HepG2 (cell line): ENCODE measurements at regions not wholly inside any gene's neighbourhood (a gene's known extent, or its start where the extent isn't known, plus 50 kb on each side); places are given as distances from the start of the nearest gene placed in this dataset.
A peak's percentile ranks its signal among the peaks of the same experiment; 100 is the strongest.

Experiments
- ATAC-seq: fragments of 200-7000 bp; cut with Tn5 transposase; 3 replicates; pipeline ENCODE4 v1.9.1; 2020; ENCODE audit warnings: mild to moderate bottlenecking, moderate library complexity
- BruUV-seq: library from RNA; stranded (reverse); fragments of 400-500 nt; replicated peaks from 2 replicates; lab custom pipeline; 2021; lab: Mats Ljungman, UMichigan
- CTCF ChIA-PET: fragments of 300-600 bp; formaldehyde crosslinking; extraction: SDS; loops from one replicate; lab custom pipeline; 2021; ENCODE audit warnings: low total read pairs, inconsistent platforms, low intra/inter-chr PET ratio; lab: Yijun Ruan, JAX
- POLR2A ChIA-PET: fragments of 350-600 bp; sonication (Branson Sonifier 250); formaldehyde crosslinking; loops from one replicate; lab custom pipeline; 2020; ENCODE audit warnings: antibody characterized with exemption, inconsistent platforms; lab: Yijun Ruan, JAX
- DNase-seq: peaks from one replicate; pipeline ENCODE4 v3.0.0-alpha.2; 2015; ENCODE audit warnings: low spot score
- FAIRE-seq: peaks from 3 replicates; lab custom pipeline; 2011; peaks lifted over from hg19 to GRCh38; lab: Jason Lieb, UNC
- H2AFZ ChIP-seq: one replicate; pipeline ENCODE4 v1.6.1; 2011; ENCODE audit warnings: low read length, inconsistent platforms
- H3K27ac ChIP-seq: fragments of 300-600 bp; 3 replicates; pipeline ENCODE4 v1.8.0; 2011; ENCODE audit warnings: mixed run types, mild to moderate bottlenecking, mixed read lengths, low read length, inconsistent platforms; ENCODE audit not compliant: insufficient read depth; ENCODE audit errors: extremely low read length
- H3K27me3 ChIP-seq, 2 experiments: fragments of 200-600 bp in 1 of 2; 2 replicates in 1 of 2; 3 replicates in 1 of 2; pipeline versions ENCODE4 v1.6.0 to v1.8.0; 2011; ENCODE audit warnings: low read length in 2 of 2, mild to moderate bottlenecking in 2 of 2, moderate library complexity in 2 of 2, inconsistent platforms in 1 of 2; ENCODE audit not compliant: insufficient read depth in 2 of 2, control insufficient read depth in 1 of 2
- H3K36me3 ChIP-seq, 2 experiments: fragments of 200-600 bp in 1 of 2; replicated peaks in 1 of 2; 2 replicates in 1 of 2; 3 replicates in 1 of 2; pipeline versions ENCODE4 v1.5.1 to v1.8.0; 2011; ENCODE audit warnings: low read length in 2 of 2, inconsistent platforms in 1 of 2; ENCODE audit not compliant: insufficient read depth in 2 of 2, control insufficient read depth in 1 of 2
- H3K4me1 ChIP-seq: 2 replicates; pipeline ENCODE4 v1.5.1; 2012; ENCODE audit warnings: low read length, inconsistent platforms; ENCODE audit not compliant: insufficient read depth
- H3K4me2 ChIP-seq: 2 replicates; pipeline ENCODE4 v1.6.0; 2011; ENCODE audit warnings: low read depth, low read length, inconsistent platforms
- H3K4me3 ChIP-seq, 3 experiments: fragments of 200-600 bp in 1 of 3; sonication (generic), shearing (Covaris generic) in 1 of 3; replicated peaks in 1 of 3; 2 replicates each; pipeline ENCODE4 v1.5.1; 2011 to 2016; ENCODE audit warnings: low read length in 3 of 3, inconsistent platforms in 2 of 3, low read depth in 2 of 3, mild to moderate bottlenecking in 2 of 3, control low read depth in 1 of 3, mixed read lengths in 1 of 3; ENCODE audit not compliant: insufficient read depth in 1 of 3
- H3K79me2 ChIP-seq: one replicate; pipeline ENCODE4 v1.6.1; 2011; ENCODE audit warnings: low read length, inconsistent platforms; ENCODE audit not compliant: insufficient read depth
- H3K9ac ChIP-seq: 2 replicates; pipeline ENCODE4 v1.6.0; 2011; ENCODE audit warnings: mild to moderate bottlenecking, low read depth, low read length, inconsistent platforms; ENCODE audit not compliant: insufficient read depth
- H3K9me3 ChIP-seq: 2 replicates; pipeline ENCODE4 v1.5.1; 2012; ENCODE audit warnings: mild to moderate bottlenecking, low read length
- H4K20me1 ChIP-seq: 2 replicates; pipeline ENCODE4 v1.6.0; 2011; ENCODE audit warnings: inconsistent platforms, mild to moderate bottlenecking, low read length, moderate library complexity; ENCODE audit not compliant: insufficient read depth
- DNMT1 ChIP-seq: sonication (generic); formaldehyde crosslinking; IDR thresholded peaks from 2 replicates; pipeline ENCODE4 v1.5.1; 2020; ENCODE audit warnings: mild to moderate bottlenecking, missing genetic modification reagents
- E2F1 ChIP-seq: sonication (generic); formaldehyde crosslinking; IDR thresholded peaks from 2 replicates; pipeline ENCODE4 v1.5.0; 2020; ENCODE audit warnings: missing genetic modification reagents
- ELF4 ChIP-seq: sonication (generic); formaldehyde crosslinking; IDR thresholded peaks from 2 replicates; pipeline ENCODE4 v1.5.0; 2020; ENCODE audit warnings: missing genetic modification reagents, mild to moderate bottlenecking, moderate library complexity, borderline replicate concordance
- FOSL2 ChIP-seq: sonication (generic); formaldehyde crosslinking; IDR thresholded peaks from 2 replicates; pipeline ENCODE4 v1.4.0; 2020; ENCODE audit warnings: missing genetic modification reagents
- ISL2 ChIP-seq: sonication (generic); formaldehyde crosslinking; IDR thresholded peaks from 2 replicates; pipeline ENCODE4 v1.5.0; 2020; ENCODE audit warnings: missing genetic modification reagents
- NFE2 ChIP-seq: sonication (generic); formaldehyde crosslinking; IDR thresholded peaks from 2 replicates; pipeline ENCODE4 v1.4.0; 2020; ENCODE audit warnings: missing genetic modification reagents
- PREB ChIP-seq: sonication (generic); formaldehyde crosslinking; IDR thresholded peaks from 2 replicates; pipeline ENCODE4 v1.4.0; 2020; ENCODE audit warnings: missing genetic modification reagents
- SPEN ChIP-seq: sonication (generic); formaldehyde crosslinking; IDR thresholded peaks from 2 replicates; pipeline ENCODE4 v1.5.1; 2020; ENCODE audit warnings: low read depth, mild to moderate bottlenecking, missing genetic modification reagents
- ZNF234 ChIP-seq: sonication (generic); formaldehyde crosslinking; conservative IDR thresholded peaks from 2 replicates; pipeline ENCODE4 v1.5.1; 2020; ENCODE audit warnings: mild to moderate bottlenecking, missing genetic modification reagents
- ZNF333 ChIP-seq: sonication (generic); formaldehyde crosslinking; IDR thresholded peaks from 2 replicates; pipeline ENCODE4 v1.4.0; 2020; ENCODE audit warnings: mild to moderate bottlenecking, missing genetic modification reagents, borderline replicate concordance
- ZNF530 ChIP-seq: sonication (generic); formaldehyde crosslinking; IDR thresholded peaks from 2 replicates; pipeline ENCODE4 v1.5.0; 2020; ENCODE audit warnings: low read depth, mild to moderate bottlenecking, missing genetic modification reagents
- ZNF589 ChIP-seq: sonication (generic); formaldehyde crosslinking; conservative IDR thresholded peaks from 2 replicates; pipeline ENCODE4 v1.8.0; 2022; ENCODE audit warnings: mild to moderate bottlenecking, moderate library complexity, missing genetic modification reagents
- ZNF652 ChIP-seq: IDR thresholded peaks from 2 replicates; pipeline ENCODE4 v1.6.1; 2016; ENCODE audit warnings: low read depth, borderline replicate concordance
- ZNF713 ChIP-seq: sonication (generic); formaldehyde crosslinking; IDR thresholded peaks from 2 replicates; pipeline ENCODE4 v1.4.0; 2020; ENCODE audit warnings: mild to moderate bottlenecking, missing genetic modification reagents
- whole genome bisulfite sequencing: methylation state at CpG from one replicate; pipeline ENCODE4 v1.1.6; 2017; ENCODE audit warnings: low lambda C conversion rate; 5-methylcytosine and 5-hydroxymethylcytosine counted together
- in situ Hi-C: cut with HindIII; loops from 2 replicates; pipeline ENCODE4 v1.10.0; 2017; ENCODE audit warnings: low pct_unique_long_range_greater_than_20kb; ENCODE audit not compliant: extremely low pct_ligation_motif_present
- intact Hi-C: fragments of 100-400 bp; cut with micrococcal nuclease; formaldehyde crosslinking; loops from one replicate; pipeline ENCODE4 v1.10.0; 2022; ENCODE audit not compliant: unreplicated experiment

DNA sequence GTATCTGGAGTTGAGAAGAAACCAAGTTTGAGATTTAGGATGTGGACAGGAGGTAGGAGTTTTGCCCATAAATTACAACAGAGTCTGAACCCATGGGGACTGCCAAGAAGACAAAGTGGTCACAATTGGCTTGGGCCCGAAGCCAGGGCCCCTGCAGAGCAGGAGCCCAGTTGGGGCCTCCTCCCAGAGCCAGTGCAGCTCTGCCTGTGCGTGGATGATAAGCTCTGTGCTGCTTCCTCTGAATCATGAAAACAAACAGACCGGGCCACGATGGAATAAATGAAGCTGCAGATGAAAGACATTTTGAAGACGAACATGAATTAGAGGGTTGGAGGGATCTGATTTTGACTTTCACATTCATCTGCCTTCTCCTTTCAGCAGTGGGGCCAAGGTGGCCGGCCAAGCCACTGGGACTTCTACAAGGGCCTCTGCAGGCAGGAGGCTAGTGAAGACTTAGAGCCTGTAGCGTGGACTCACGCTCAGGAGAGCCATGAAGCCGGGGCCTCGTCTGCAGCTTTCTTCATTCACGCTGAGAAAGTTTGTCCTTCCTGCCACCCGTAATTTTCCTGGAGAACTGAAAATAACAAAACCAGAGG, 156.8 kb upstream of the LYZL1 start:
- 11% methylated on average over 7 of the region's 12 CpGs for WGBS
- Histone ChIP-seq H3K4me3 (no peak overlapping the region), H3K4me1 (peaks cover 26% of the 10 kb centered on the region; the same call in 1 of the 2 replicates), H3K27ac (no peak overlapping the region), H2AFZ (no peak overlapping the region), H3K27me3 (peaks cover 0 to 5% of the 10 kb centered on the region in 2 experiments; a peak in 2 of 5 replicates), H3K4me2 (peak overlapping the region; percentile 15; the same call in 1 of the 2 replicates), H3K9ac (no peak overlapping the region), H4K20me1 (no peaks in the 10 kb centered on the region), H3K9me3 (no peaks in the 10 kb centered on the region), H3K79me2 (no peaks in the 10 kb centered on the region), H3K36me3 (no peaks in the 10 kb centered on the region)
- DNase-seq (peak; percentile 36), FAIRE-seq (no peak), ATAC-seq (peak; percentile 43; the same call in 1 of the 3 replicates)
- POLR2A ChIA-PET = no interaction called here
- intact Hi-C loops (loop anchor here (5.0 kb wide), 1 partner anchor 195 kb away; no protein-coding TSS in a partner anchor), in situ Hi-C loops (loop anchor here (5.0 kb wide), 1 partner anchor 465 kb away; no protein-coding TSS in a partner anchor)
- CTCF ChIA-PET = no interaction called here
- no peak for TF ChIP-seq ZNF234 (CRISPR knock-in tag)
- TF ChIP-seq ZNF530 (CRISPR knock-in tag) = no peak
- no peak for TF ChIP-seq NFE2 (CRISPR knock-in tag)
- no peak for TF ChIP-seq E2F1 (CRISPR knock-in tag)
- 0 out of 2 replicates have a peak, but pooled peaks have one; percentile 24 for TF ChIP-seq FOSL2 (CRISPR knock-in tag)
- BruUV-seq = no TSS peak

GRCh38 chr10:29132551-29133111, 156.2 kb upstream of the LYZL1 start:
- ChIA-PET CTCF (no interaction called here), POLR2A (no interaction called here)
- no peak overlapping the region for H2AFZ ChIP-seq
- H4K20me1 ChIP-seq = no peaks in the 10 kb centered on the region
- no peak overlapping the region for H3K27ac ChIP-seq
- H3K4me1 ChIP-seq = peaks cover 26% of the 10 kb centered on the region; the same call in 1 of the 2 replicates
- no peaks in the 10 kb centered on the region for H3K79me2 ChIP-seq
- BruUV-seq = no TSS peak
- DNase-seq (no peak), FAIRE-seq (no peak), ATAC-seq (no peak)
- H3K4me3 ChIP-seq = no peak overlapping the region
- intact Hi-C loops (loop anchor here (5.0 kb wide), 1 partner anchor 195 kb away; no protein-coding TSS in a partner anchor), in situ Hi-C loops (loop anchor here (5.0 kb wide), 1 partner anchor 465 kb away; no protein-coding TSS in a partner anchor)
- 63% methylated on average over 7 of the region's 11 CpGs for WGBS
- H3K4me2 ChIP-seq = no peak overlapping the region
- peaks cover 0 to 2% of the 10 kb centered on the region in 2 experiments; a peak in 2 of 5 replicates for H3K27me3 ChIP-seq
- no peaks in the 10 kb centered on the region for H3K9me3 ChIP-seq
- no peak overlapping the region for H3K9ac ChIP-seq
- no peaks in the 10 kb centered on the region for H3K36me3 ChIP-seq
- TF ChIP-seq ZNF333 (CRISPR knock-in tag) (no peak), PREB (CRISPR knock-in tag) (no peak), ZNF589 (CRISPR knock-in tag) (no peak), ZNF652 (CRISPR knock-in tag) (no peak), ELF4 (CRISPR knock-in tag) (no peak), DNMT1 (CRISPR knock-in tag) (no peak), SPEN (CRISPR knock-in tag) (no peak), ZNF713 (CRISPR knock-in tag) (no peak), ISL2 (no peak)
